Activated CD4-positive, alpha-beta T cell treated with anti-CD3 and anti-CD28 coated beads, Interleukin-2, amount 50 U/mL, for 48 hours (primary cell): ENCODE measurements at regions not wholly inside any gene's neighbourhood (a gene's known extent, or its start where the extent isn't known, plus 50 kb on each side); places are given as distances from the start of the nearest gene placed in this dataset.

Experiments
- DNase-seq, 2 experiments: peaks; one replicate each; pipeline ENCODE4 v3.0.0-alpha.2; 2020

GRCh38 chr18:27687351-27687979 lies 489.5 kb downstream of the CDH2 start:
- DNase-seq: no peak

DNA sequence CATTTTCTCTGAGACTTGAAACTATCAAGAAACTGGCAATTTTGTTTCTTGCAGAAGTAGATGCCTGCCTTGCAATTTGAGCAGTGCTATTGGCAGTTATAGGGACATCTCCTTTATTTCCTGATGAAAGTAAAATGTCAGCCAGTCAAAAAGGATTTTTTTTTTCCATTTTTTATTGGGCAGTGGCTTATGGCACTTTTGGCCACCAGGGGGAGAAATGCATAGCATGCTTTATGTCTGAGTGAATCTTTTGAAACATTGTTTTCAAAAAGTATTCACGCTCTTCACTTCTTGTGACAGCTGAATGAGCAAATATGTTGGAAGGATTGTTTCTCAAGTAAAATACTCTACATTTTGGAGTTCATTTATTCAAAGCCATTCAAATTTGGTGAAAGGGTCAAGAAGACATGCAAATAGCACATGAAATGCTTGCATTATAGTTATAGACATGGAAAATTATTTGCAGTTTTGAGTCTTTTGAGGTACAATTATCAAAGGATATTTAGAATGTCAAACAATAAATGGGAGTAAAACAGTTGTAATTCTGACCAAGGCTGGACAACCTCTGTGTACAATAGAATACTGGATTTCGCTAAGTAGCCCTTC lies 491.0 kb downstream of the CDH2 start:
- DNase-seq: no peak

DNA sequence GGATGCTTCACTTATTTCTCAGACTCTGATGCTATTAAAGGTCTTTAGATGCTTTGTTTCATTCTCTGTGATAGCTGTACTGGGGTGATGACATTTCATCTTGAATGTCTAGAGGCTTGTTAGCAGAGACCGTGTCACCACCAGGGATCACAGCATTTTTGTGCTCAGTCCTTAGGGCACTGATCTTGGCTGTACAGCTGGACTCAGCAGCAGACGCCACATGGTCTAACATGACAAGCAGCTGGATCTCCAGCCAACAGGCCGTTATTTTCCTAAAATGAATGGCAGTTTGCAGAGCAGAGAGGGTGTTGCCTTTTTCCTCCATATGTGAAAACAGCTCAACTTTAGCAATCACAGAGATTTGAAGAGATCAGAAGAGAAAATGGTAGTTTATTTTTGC lies 491.8 kb downstream of the CDH2 start:
- DNase-seq: no peak

DNA sequence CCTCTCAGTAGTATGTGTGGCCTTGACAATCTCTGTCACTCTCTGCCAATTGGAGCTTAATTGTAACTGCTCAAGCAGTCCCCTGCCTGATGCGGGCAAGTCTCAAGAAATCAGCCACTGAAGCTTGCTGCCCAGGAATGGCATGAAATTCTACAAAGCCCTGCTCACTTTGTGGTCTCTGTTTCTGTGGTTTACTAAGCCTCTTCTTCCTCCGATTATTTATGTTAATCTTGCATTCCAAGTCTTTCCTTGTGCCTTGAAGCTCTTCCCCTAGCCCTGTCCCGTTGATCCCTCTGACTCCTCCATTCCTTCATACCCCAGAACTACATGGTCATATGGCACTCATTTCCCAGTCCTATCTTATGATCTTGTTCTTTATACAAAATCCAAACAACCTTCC lies 489.3 kb upstream of the CHST9 start:
- DNase-seq: no peak

DNA sequence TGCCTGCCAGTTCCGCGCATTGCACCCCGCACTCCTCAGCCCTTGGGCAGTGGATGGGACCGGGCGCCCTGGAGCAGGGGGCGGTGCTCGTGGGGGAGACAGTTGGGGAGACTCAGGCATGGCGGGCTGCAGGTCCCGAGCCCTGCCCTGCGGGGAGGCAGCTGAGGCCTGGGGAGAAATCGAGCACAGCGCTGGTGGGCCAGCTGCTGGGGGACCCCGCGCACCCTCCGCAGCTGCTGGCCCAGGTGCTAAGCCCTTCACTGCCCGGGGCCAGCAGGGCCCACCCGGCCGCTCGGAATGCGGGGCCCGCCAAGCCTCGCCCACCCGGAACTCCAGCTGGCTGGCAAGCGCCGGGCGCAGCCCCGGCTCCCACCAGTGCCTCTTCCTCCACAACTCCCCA lies 488.8 kb upstream of the CHST9 start:
- DNase-seq: no peak

DNA sequence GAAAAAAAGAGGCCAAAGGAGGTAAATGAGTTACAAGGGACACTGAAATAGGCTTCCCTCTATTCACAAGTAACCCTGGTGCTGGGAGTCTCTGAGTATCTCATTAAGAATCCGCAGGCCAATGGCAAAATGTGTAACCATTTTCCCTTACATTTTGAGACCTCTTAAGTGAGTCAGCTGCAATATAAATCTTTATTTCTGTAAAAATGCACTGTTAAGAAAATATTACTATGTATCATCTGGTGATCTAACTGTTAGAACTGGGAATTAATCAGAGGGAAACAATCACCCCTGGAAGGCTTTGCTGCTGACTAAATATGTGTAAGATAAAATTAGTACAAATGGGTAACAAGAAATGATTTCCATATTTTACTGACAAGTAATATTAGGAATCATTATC lies 483.1 kb upstream of the CHST9 start:
- no peak for DNase-seq

DNA sequence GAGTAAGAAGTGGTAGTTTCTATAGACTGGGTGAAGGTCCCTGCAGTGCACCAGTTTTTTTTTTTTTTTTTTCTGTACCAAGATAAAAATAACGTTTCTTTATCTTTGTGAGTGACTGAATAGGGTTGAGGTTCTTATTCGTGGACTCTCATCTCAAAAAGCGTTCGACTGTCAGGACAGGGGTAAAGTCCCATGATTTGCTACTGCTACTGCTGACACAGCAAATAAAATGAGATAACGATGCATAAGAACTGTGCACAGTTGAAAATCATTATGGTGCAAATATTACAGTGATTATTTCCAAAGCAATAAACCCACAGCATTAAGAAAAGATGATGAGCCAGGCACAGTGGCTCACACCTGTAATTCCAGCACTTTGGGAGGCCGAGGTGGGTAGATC lies 482.0 kb upstream of the CHST9 start:
- no peak for DNase-seq

DNA sequence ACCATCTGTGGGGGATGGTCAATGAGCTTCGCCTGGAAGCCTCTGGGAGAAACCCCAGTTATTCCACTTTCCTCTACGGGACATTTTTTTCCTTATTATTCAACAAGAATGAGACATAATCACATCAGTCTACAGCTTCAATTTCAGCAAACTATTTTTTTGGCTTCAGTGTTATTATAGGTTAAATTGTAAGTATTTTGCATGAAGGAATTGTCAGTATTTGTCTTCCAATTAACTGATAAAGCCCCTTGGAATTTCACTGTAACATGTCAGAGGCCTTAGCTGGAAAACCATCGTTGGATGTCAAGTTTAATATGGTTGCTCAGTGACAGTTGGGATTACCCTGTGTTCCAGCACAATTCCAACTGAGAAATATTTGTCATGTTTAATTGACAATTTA lies 480.9 kb upstream of the CHST9 start:
- no peak for DNase-seq

DNA sequence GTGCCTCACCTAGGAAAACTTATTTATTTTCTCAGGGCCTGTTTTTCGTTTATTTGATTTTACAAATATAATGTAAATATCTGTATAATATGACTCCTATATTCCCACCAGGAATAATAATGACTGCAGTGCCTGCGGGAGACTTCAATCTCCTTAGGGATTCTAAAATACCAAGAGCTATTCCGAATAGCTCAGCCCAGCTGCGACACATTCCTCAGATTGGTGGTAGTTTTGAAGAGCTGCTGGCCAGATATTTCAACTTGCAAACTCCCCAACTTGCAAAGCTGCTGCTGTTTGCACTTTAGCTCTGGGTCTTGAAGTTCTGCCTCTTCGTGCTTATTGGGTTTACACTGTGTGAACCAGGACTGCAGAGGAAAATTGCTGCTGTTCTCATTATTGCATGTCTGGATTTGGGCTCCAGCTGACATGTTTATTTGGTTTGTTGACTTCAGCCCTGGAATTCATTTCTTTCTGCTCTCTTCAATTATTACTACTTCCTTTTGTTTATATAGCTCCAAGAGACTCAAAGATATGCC lies 480.2 kb upstream of the CHST9 start:
- no peak for DNase-seq

DNA sequence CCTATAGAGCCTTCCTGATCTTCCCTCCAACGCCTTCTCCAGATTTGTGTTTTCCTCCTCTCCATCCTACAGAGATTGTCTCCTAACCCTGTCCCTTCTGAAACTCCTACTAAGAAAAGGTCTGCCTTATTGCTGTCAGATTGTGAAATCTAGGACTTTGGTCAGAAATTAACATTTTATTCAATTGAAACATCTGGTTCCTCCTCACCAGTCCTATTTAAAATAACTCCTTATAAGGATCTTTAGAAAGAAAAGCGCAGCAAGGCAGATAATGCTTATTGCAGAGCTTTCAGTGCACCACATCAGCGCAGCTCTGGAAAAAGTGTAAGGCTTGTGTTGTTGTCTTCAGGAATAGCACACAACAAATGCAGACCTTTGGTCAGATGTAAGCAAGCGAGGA lies 477.8 kb upstream of the CHST9 start:
- DNase-seq: no peak

DNA sequence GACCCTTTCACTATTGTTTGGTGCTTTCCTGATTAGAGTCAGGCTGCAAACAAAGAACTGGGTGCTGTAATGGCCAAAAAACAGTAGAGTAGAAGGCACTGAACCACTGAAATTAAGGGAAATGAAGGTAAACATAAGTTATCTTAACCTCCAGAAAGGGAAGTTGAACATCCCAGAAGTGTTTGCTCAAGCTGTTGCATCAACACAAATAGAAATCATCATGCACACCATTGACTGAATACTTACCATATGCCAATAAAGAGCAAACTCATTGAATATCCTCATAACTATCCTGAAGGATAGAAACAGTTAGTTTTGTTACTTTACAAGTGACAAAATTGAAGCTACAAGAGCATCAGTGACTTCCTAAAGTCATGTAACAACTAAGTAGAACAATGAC lies 477.4 kb upstream of the CHST9 start:
- no peak for DNase-seq

GRCh38 chr18:27661320-27662018 lies 476.4 kb upstream of the CHST9 start:
- no peak for DNase-seq

DNA sequence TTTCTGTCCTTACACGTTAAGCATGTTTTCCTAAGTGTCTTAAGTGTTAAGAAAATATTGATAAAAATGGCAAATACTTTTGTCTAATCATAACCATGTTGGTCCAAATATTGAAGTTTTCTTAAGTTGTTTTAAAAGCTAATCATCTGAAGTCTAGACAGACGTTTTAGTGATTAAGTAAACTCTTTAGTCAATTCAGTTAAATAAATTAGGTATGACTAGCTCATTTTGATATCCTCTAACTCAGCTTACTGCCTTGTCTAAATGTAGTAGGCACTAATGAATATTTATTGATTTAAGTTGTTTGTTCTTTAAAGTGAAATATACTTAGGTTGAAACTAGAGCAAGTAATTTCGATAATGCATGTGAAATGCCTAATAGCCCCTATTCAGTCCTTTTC lies 471.8 kb upstream of the CHST9 start:
- DNase-seq: no peak

GRCh38 chr18:27656167-27656778 lies 471.2 kb upstream of the CHST9 start:
- no peak for DNase-seq

GRCh38 chr18:27653247-27653646 lies 468.1 kb upstream of the CHST9 start:
- DNase-seq: no peak

DNA sequence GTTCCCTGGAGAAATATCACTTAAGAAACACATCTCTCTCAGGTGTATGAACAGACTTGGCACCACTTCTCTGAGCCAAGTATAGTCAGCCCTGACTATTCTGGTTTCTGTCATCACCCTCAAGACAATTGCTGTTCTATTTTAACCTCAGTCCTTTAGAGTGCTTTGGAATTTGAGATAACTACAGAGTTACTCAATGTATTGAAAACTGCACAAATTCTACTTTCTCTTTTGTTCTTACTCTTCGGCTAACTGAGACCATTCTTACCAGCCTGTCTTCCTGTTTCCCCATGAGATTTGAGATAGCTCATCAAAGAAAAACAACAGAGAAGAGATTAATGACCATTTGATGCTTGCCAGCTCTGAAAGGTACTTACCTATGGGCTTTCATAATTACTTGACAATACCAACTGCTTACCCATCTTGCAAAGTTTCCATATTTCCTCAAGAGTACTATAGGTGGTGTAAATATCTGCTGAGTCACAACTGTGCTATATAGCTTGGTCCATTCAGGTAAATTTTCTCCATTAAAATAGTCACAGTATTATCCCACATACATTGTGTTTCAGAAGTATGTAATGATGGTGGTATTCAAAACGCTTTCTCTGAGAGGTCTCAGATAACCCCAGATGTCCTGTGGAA lies 467.5 kb upstream of the CHST9 start:
- DNase-seq: no peak

DNA sequence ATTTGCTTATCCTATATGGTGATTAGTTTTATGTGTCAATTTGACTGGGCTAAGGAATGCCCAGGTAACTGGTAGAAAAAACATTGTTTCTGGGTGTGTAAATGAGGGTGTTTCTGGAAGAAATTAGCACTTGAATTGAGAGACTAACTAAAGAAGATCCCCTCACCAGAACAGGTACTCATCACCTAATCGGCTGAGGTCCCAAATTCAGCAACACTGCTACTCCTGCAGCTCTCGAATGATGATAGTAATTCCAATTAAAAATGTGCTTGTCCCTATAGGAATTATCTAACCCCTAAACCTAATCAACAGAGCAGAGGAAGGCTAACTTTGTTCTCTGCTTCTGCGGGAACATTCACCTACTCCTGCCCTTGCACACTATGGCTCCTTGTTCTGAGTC lies 464.5 kb upstream of the CHST9 start:
- DNase-seq: no peak

DNA sequence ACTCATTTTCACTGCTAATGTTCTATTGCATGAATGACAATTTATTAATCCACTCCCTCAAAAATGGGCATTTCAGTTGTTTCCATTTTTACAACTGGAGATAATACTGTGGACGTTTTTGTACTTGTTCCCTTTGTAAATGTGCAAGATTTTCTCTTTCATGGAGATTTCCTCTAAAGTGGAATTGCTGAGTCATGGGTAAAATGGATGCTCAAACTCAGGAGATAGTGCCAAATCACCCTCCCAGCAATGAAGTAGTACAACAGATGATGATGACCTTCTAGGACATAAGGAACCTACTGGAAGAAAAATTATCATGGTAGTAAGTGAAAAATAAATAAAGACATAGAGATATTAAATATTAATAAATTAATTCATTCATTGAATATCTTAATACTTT lies 460.8 kb upstream of the CHST9 start:
- no peak for DNase-seq

GRCh38 chr18:27636576-27637085 lies 451.5 kb upstream of the CHST9 start:
- DNase-seq: no peak

- no peak for DNase-seq
Observed at GRCh38 chr18:27632706-27633105, 447.6 kb upstream of the CHST9 start.

GRCh38 chr18:27627927-27628326 lies 442.8 kb upstream of the CHST9 start:
- no peak for DNase-seq

- no peak for DNase-seq
Observed at GRCh38 chr18:27621236-27621890, 436.3 kb upstream of the CHST9 start.

GRCh38 chr18:27619906-27620305 lies 434.8 kb upstream of the CHST9 start:
- no peak for DNase-seq
